C4-2B (cell line): ENCODE measurements at regions not wholly inside any gene's neighbourhood (a gene's known extent, or its start where the extent isn't known, plus 50 kb on each side); places are given as distances from the start of the nearest gene placed in this dataset.
"Not testable (repeated sequence)": the region's sequence is repeated elsewhere in the genome, so short reads cannot be mapped to it uniquely, and the experiment has no call there.

Experiments used
- H3K27ac ChIP-seq: fragments of 450-650 bp; 2 replicates; pipeline ENCODE4 v1.5.1; 2017
- ZFX ChIP-seq: fragments of 450-650 bp; IDR thresholded peaks from 2 replicates; pipeline ENCODE4 v1.6.1; 2017
- TF ChIP-seq, protein P1 (sequence below): fragments of 450-650 bp; conservative IDR thresholded peaks from 2 replicates; pipeline ENCODE4 v1.5.1; 2017; ENCODE audit warnings: mild to moderate bottlenecking

DNA sequence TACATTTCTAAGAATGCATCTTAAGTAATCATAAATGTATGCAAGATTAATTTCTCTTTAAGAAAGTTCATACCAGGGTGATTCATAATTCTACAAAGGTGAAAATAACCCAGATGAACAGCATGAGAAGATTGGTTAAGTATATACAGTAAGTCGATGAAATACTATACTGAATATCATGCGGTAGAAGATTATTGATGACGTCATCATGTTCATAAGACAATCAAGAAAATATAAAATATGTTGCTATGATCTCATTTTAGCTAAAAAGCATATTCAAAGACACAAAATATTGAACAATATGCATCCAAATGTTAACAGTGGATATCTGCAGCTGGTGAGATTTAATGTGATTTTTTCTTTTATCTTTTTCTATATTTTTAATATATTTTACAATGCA lies 312.0 kb upstream of the FGF13 start:
- H3K27ac ChIP-seq = no peak overlapping the region
- TF ChIP-seq ZFX = no peak
- TF ChIP-seq, protein P1, sequence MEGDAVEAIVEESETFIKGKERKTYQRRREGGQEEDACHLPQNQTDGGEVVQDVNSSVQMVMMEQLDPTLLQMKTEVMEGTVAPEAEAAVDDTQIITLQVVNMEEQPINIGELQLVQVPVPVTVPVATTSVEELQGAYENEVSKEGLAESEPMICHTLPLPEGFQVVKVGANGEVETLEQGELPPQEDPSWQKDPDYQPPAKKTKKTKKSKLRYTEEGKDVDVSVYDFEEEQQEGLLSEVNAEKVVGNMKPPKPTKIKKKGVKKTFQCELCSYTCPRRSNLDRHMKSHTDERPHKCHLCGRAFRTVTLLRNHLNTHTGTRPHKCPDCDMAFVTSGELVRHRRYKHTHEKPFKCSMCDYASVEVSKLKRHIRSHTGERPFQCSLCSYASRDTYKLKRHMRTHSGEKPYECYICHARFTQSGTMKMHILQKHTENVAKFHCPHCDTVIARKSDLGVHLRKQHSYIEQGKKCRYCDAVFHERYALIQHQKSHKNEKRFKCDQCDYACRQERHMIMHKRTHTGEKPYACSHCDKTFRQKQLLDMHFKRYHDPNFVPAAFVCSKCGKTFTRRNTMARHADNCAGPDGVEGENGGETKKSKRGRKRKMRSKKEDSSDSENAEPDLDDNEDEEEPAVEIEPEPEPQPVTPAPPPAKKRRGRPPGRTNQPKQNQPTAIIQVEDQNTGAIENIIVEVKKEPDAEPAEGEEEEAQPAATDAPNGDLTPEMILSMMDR = no peak

DNA sequence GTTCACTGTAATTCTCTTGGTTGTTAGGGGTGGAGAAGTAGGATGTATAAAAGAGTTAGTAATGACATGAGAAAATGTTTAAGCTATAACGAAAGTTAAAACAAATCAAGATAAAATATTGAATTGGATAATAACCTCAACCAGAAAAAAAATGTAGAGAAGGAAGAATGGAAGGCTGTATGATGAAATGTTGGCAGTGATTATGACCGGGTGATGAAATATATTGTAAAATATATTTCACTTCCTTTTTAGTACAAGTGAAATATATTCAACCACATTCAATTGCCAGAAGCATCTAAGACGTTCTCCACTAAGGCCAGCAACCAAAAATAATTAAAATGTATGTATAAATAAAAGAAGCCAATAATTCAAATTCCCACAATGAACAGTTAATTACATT lies 309.3 kb upstream of the FGF13 start:
- no peak overlapping the region for H3K27ac ChIP-seq
- TF ChIP-seq, protein P1 = no peak
- no peak for TF ChIP-seq ZFX

DNA sequence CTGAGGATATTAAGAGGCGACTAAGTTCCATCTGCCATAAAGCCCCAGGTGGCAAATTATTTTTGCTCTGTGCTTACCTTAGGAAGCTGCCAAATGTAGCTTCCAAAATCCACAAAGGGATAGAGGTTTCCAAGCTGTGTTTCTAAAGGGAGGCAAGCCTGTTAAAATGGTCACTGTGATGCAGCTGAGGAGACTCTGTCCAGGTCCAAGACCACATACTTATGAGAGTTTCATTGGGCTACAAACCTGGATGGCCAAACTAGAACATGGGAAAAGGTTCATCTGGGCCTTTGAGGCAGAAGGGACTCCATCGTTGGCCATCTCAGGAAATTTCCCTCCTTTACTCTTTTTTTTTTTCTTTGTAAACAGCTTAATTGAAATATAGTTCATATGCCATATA lies 306.9 kb upstream of the FGF13 start:
- H3K27ac ChIP-seq = no peak overlapping the region
- no peak for TF ChIP-seq ZFX
- TF ChIP-seq, protein P1 = no peak

DNA sequence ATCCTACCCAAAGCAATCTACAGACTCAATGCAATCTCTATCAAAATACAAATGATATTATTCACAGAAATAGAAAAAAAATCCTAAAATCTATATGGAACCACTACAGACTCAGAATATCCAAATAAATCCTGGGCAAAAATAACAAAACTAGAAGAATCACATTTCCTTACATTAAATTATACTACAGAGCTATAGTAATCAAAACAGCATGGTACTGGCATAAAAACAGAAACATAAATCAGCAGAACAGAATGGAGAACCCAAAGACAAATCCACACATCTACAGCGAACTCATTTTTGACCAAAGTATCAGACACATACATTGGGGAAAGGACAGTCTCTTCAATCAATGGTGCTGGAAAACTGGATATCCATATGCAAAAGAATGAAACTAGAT lies 304.1 kb upstream of the FGF13 start:
- TF ChIP-seq, protein P1 = no peak
- no peak for TF ChIP-seq ZFX
- H3K27ac ChIP-seq = no peak overlapping the region

DNA sequence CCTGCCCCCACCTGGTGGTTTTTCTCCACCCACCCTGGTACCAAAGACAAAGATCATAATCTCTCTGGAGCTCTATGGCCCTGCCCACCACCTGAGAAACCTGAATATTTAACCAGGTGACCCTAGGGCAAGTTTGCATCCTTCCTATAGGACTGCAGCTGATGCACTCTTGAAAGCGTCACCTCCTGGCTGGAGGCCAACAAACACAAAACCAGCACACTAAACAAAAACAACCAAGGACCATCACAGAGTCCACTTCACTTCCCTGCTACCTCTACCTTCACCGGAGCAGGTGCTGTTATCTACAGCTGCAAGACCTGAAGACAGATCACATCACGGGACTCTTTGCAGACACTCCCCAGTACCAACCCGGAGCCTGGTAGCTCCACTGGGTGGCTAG lies 296.7 kb upstream of the FGF13 start:
- H3K27ac ChIP-seq = no peak overlapping the region
- TF ChIP-seq, protein P1 = no peak
- no peak for TF ChIP-seq ZFX

DNA sequence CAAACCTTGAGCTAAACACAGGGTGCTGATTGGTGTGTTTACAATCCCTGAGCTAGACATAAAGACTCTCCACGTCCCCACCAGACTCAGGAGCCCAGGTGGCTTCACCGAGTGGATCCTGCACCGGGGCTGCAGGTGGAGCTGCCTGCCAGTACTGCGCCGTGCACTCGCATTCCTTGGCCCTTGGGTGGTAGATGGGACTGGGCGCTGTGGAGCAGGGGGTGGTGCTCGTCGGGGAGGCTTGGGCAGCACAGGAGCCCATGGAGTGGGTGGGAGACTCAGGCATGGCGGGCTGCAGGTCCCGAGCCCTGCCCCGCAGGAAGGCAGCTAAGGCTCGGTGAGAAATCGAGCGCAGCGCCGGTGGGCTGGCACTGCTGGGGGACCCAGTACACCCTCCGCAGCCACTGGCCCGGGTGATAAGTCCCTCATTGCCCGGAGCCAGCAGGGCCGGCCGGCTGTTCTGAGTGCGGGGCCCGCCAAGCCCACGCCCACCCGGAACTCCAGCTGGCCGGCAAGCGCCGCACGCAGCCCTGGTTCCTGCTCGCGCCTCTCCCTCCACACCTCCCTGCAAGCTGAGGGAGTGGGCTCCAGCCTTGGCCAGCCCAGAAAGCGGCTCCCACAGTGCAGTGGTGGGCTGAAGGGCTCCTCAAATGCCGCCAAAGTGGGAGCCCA lies 292.5 kb upstream of the FGF13 start:
- not testable (repeated sequence) for H3K27ac ChIP-seq

DNA sequence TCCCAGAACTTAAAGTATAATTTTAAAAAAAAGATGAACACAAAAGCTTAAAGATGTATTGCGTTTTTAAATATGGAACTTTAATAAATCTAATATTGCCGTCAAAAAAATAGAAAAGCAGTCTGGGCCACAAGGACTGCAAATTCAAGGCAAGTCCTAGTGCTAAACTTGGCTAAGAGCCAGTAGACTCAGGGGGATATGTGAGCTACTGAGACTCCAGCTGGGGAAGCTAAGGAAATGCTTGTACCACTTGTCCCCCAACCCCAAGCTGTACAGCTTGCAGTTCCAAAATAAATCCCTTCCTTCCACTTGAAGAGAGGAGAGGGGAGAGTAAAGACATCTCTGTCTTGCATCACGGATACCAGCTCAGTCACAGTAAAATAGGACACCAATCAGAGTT lies 290.8 kb upstream of the FGF13 start:
- TF ChIP-seq, protein P1 = no peak
- no peak for TF ChIP-seq ZFX

DNA sequence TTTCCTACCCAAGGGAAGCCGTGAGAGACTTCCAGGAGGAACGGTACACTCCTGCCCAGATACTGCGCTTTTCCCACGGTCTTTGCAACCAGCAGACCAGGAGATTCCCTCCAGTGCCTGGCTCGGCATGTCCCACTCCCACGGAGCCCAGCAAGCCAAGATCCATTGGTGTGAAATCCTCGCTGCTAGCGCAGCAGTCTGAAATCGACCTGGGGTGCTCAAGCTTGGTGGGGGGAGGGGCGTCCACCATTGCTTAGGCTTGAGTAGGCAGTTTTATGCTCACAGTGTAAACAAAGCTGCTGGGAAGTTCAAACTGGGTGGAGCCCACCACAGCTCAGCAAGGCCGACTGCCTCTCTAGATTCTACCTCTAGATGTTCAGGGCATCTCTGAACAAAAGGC lies 284.8 kb upstream of the FGF13 start:
- H3K27ac ChIP-seq = no peak overlapping the region
- TF ChIP-seq ZFX = no peak
- TF ChIP-seq, protein P1 = no peak

More for the DNA sequence above, 290.8 kb upstream of the FGF13 start:
- H3K27ac ChIP-seq = no peak overlapping the region
